ENCODE measurements at regions not wholly inside any gene's neighbourhood (a gene's known extent, or its start where the extent isn't known, plus 50 kb on each side); places are given as distances from the start of the nearest gene placed in this dataset.

- H3F3A ChIP-seq (replicated peaks; ENCODE audit: low read depth), result no peaks in the 10 kb centered on the region
- Mint-ChIP-seq H3K27me3 (ENCODE audit: insufficient read depth, low read depth, poor library complexity) (peaks cover 5% of the 10 kb centered on the region), H3K27ac (no peak overlapping the region), H3K9me3 (peaks cover 46% of the 10 kb centered on the region; the same call in 2 of the 3 replicates), H3K36me3 (ENCODE audit: low read depth) (peaks cover 8% of the 10 kb centered on the region; the same call in 2 of the 3 replicates), H3K4me3 (no peak overlapping the region), H3K4me1 (no peaks in the 10 kb centered on the region)
- no peak overlapping the region for H3K27ac ChIP-seq (ENCODE audit: low read depth)
- H3K36me3 ChIP-seq (ENCODE audit: insufficient read depth), result no peaks in the 10 kb centered on the region; the same call in 1 of the 2 replicates
- ATAC-seq (peak; percentile 45; the same call in 2 of the 3 replicates), DNase-seq (ENCODE audit: low spot score) (no peak)
- no peak overlapping the region for H3K4me2 ChIP-seq
- H4K20me1 ChIP-seq (replicated peaks; ENCODE audit: insufficient read depth), result no peaks in the 10 kb centered on the region
- no peaks in the 10 kb centered on the region for H3K4me1 ChIP-seq (ENCODE audit: insufficient read depth)
- no peaks in the 10 kb centered on the region for H3K79me2 ChIP-seq (replicated peaks; ENCODE audit: insufficient read depth)
- H3K9me2 ChIP-seq (ENCODE audit: insufficient read depth), result no peaks in the 10 kb centered on the region
- no peak overlapping the region for H2AFZ ChIP-seq
- H3K27me3 ChIP-seq (ENCODE audit: insufficient read depth), result no peaks in the 10 kb centered on the region
- no peak overlapping the region for H3K4me3 ChIP-seq
- no peak for TF ChIP-seq CTCF (conservative IDR thresholded peaks at IDR 0.05; ENCODE audit: low read depth in 2 of 2)
- no peak for TF ChIP-seq EZH2phosphoT487 (IDR thresholded peaks at IDR 0.05; ENCODE audit: unreplicated experiment)
- no peak for TF ChIP-seq ZNF114 (CRISPR knock-in tag; IDR thresholded peaks at IDR 0.05)
- TF ChIP-seq ZNF462 (CRISPR knock-in tag; IDR thresholded peaks at IDR 0.05), result no peak
- TF ChIP-seq REST (IDR thresholded peaks at IDR 0.05; ENCODE audit: unreplicated experiment), result no peak
- no peak for TF ChIP-seq ZNF331 (CRISPR knock-in tag; IDR thresholded peaks at IDR 0.05; ENCODE audit: low read depth)
- TF ChIP-seq NANOG (IDR thresholded peaks at IDR 0.05; ENCODE audit: borderline replicate concordance), result no peak
- TF ChIP-seq STAT1 (IDR thresholded peaks at IDR 0.05; ENCODE audit: unreplicated experiment), result no peak
- no peak for TF ChIP-seq POLR2AphosphoS5 (IDR thresholded peaks at IDR 0.05; ENCODE audit: low read depth)
- no peak for TF ChIP-seq EZH2 (IDR thresholded peaks at IDR 0.05; ENCODE audit: low read depth, unreplicated experiment)
- no peak for TF ChIP-seq JUNB (IDR thresholded peaks at IDR 0.05; ENCODE audit: unreplicated experiment)
- no peak for TF ChIP-seq ETS1 (IDR thresholded peaks at IDR 0.05)
- no peak for TF ChIP-seq CREB1 (CRISPR knock-in tag; IDR thresholded peaks at IDR 0.05; ENCODE audit: low read depth)
These were observed 51.6 kb upstream of the C15orf39 start for GRCh38 chr15:75149867-75150709.
